IPS-18c (cell line): ENCODE measurements at regions not wholly inside any gene's neighbourhood (a gene's known extent, or its start where the extent isn't known, plus 50 kb on each side); places are given as distances from the start of the nearest gene placed in this dataset.

Experiments used
- H3K4me3 ChIP-seq: 2 replicates; pipeline ENCODE4 v1.7.0; 2013; ENCODE audit warnings: low read depth, mild to moderate bottlenecking, low read length, moderate library complexity; ENCODE audit not compliant: insufficient read depth
- H3K9me3 ChIP-seq: one replicate; pipeline ENCODE4 v1.6.1; 2013; ENCODE audit warnings: mild to moderate bottlenecking, low read length, moderate library complexity; ENCODE audit not compliant: control insufficient read depth, insufficient read depth

GRCh38 chr5:2015961-2016360 is 133.2 kb upstream of the IRX4 start:
- Histone ChIP-seq H3K9me3 (no peaks in the 10 kb centered on the region), H3K4me3 (no peak overlapping the region)

GRCh38 chr5:2015124-2015848 is 132.6 kb upstream of the IRX4 start:
- no peaks in the 10 kb centered on the region for H3K9me3 ChIP-seq
- no peak overlapping the region for H3K4me3 ChIP-seq

- Histone ChIP-seq H3K4me3 (no peak overlapping the region), H3K9me3 (no peaks in the 10 kb centered on the region)
These were observed 131.4 kb upstream of the IRX4 start for GRCh38 chr5:2014058-2014610.

- no peaks in the 10 kb centered on the region for H3K9me3 ChIP-seq
- no peak overlapping the region for H3K4me3 ChIP-seq
These were observed 130.8 kb upstream of the IRX4 start for GRCh38 chr5:2013301-2014057.

GRCh38 chr5:2012885-2013284 is 130.2 kb upstream of the IRX4 start:
- no peak overlapping the region for H3K4me3 ChIP-seq
- H3K9me3 ChIP-seq = no peaks in the 10 kb centered on the region

GRCh38 chr5:2011481-2012411 is 129.0 kb upstream of the IRX4 start:
- no peaks in the 10 kb centered on the region for H3K9me3 ChIP-seq

GRCh38 chr5:2010940-2011339 is 128.2 kb upstream of the IRX4 start:
- Histone ChIP-seq H3K4me3 (no peak overlapping the region), H3K9me3 (no peaks in the 10 kb centered on the region)

More at GRCh38 chr5:2011481-2012411, 129.0 kb upstream of the IRX4 start:
- H3K4me3 ChIP-seq = no peak overlapping the region

- H3K4me3 ChIP-seq = no peak overlapping the region
- no peaks in the 10 kb centered on the region for H3K9me3 ChIP-seq
These were observed 127.5 kb upstream of the IRX4 start for GRCh38 chr5:2009986-2010914.

- no peak overlapping the region for H3K4me3 ChIP-seq
- H3K9me3 ChIP-seq = no peaks in the 10 kb centered on the region
These were observed 126.3 kb upstream of the IRX4 start for GRCh38 chr5:2008851-2009629.

GRCh38 chr5:2007878-2008501 is 125.3 kb upstream of the IRX4 start:
- Histone ChIP-seq H3K4me3 (no peak overlapping the region), H3K9me3 (no peaks in the 10 kb centered on the region)

- Histone ChIP-seq H3K4me3 (no peak overlapping the region), H3K9me3 (no peaks in the 10 kb centered on the region)
These were observed 124.8 kb upstream of the IRX4 start for GRCh38 chr5:2007496-2007877.

GRCh38 chr5:2006971-2007291 is 124.2 kb upstream of the IRX4 start:
- H3K9me3 ChIP-seq = no peaks in the 10 kb centered on the region
- H3K4me3 ChIP-seq = no peak overlapping the region

GRCh38 chr5:2006193-2006970 is 123.7 kb upstream of the IRX4 start:
- H3K4me3 ChIP-seq = no peak overlapping the region
- H3K9me3 ChIP-seq = no peaks in the 10 kb centered on the region

GRCh38 chr5:2005101-2006041 is 122.6 kb upstream of the IRX4 start:
- Histone ChIP-seq H3K9me3 (no peaks in the 10 kb centered on the region), H3K4me3 (no peak overlapping the region)
